Urinary bladder (tissue), 3 donors: ENCODE measurements at regions not wholly inside any gene's neighbourhood (a gene's known extent, or its start where the extent isn't known, plus 50 kb on each side); places are given as distances from the start of the nearest gene placed in this dataset.
A peak's percentile ranks its signal among the peaks of the same experiment; 100 is the strongest.

Source experiments
- DNase-seq: peaks from one replicate; pipeline ENCODE4 v3.0.0-alpha.2; 2015; ENCODE audit errors: extremely low spot score
- H3K27ac ChIP-seq: one replicate; pipeline ENCODE4 v1.5.1; 2013; ENCODE audit warnings: low read depth, mild to moderate bottlenecking, moderate library complexity
- H3K36me3 ChIP-seq: one replicate; pipeline ENCODE4 v1.6.1; 2013; ENCODE audit warnings: mild to moderate bottlenecking, moderate library complexity; ENCODE audit not compliant: insufficient read depth
- H3K4me1 ChIP-seq: one replicate; pipeline ENCODE4 v1.6.1; 2013; ENCODE audit warnings: mild to moderate bottlenecking, moderate library complexity; ENCODE audit not compliant: insufficient read depth
- H3K4me3 ChIP-seq: one replicate; pipeline ENCODE4 v1.5.1; 2013; ENCODE audit warnings: low read depth, low read length
- WGBS: extraction: QIAGEN DNeasy Blood & Tissue Kit; methylation state at CpG from one replicate; pipeline ENCODE4 v1.1.7; 2013; 5-methylcytosine and 5-hydroxymethylcytosine counted together
- donor health status: healthy with polysubstance abuse.
- donor health status: healthy.

DNA sequence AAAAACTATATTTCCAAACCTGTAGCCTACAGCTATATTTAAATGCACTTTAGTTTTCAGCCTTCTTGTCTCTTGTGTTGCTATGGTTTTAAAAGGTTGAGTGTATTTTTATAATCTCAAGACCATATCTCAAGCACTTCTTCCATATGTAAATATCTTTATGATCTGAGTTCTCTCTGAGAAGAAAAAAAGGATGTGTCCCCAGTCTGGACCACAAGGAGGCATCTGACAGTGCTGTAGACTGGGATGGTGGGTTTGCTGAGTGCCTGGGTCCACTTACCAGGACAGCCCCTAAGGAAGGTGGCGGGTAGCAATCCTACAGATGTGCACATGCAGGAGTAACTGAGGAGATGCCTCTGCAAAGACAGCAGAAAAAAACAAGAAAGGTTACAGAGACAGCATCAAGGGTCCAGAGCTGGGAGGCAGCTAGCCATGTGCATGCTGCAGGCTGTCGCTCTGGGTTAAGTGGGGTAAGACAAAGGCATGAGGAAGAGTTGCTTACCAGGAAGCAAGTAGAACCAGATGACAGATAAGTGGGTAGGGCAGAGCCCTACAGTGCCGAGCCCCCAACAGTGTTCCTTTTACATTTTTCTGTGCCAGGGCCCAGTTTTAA, 70.6 kb upstream of the SNRK start:
- Histone ChIP-seq H3K4me1 (no peaks in the 10 kb centered on the region), H3K27ac (no peak overlapping the region), H3K36me3 (no peaks in the 10 kb centered on the region), H3K4me3 (no peak overlapping the region)
- no peak for DNase-seq
- WGBS = 82% methylated on average over 3 of the region's 3 CpGs

GRCh38 chr3:43215138-43215537, 71.2 kb upstream of the SNRK start:
- 92% methylated on average over 3 of the region's 3 CpGs for WGBS
- H3K4me1 ChIP-seq = no peaks in the 10 kb centered on the region
- no peak overlapping the region for H3K4me3 ChIP-seq
- no peaks in the 10 kb centered on the region for H3K36me3 ChIP-seq
- no peak overlapping the region for H3K27ac ChIP-seq
- DNase-seq = no peak

GRCh38 chr3:43214616-43215015, 71.7 kb upstream of the SNRK start:
- Histone ChIP-seq H3K27ac (no peak overlapping the region), H3K4me1 (no peaks in the 10 kb centered on the region), H3K36me3 (no peaks in the 10 kb centered on the region), H3K4me3 (no peak overlapping the region)
- WGBS = 61% methylated on average over 4 of the region's 4 CpGs
- no peak for DNase-seq

GRCh38 chr3:43213631-43214030, 72.7 kb upstream of the SNRK start:
- 94% methylated on average over 1 of the region's 1 CpG for WGBS

GRCh38 chr3:43212914-43213611, 73.3 kb upstream of the SNRK start:
- Histone ChIP-seq H3K4me3 (no peak overlapping the region), H3K36me3 (no peaks in the 10 kb centered on the region), H3K4me1 (no peaks in the 10 kb centered on the region), H3K27ac (no peak overlapping the region)
- 88% methylated on average over 8 of the region's 8 CpGs for WGBS
- no peak for DNase-seq

More at GRCh38 chr3:43213631-43214030, 72.7 kb upstream of the SNRK start:
- H3K4me1 ChIP-seq = no peaks in the 10 kb centered on the region
- H3K27ac ChIP-seq = no peak overlapping the region
- H3K36me3 ChIP-seq = no peaks in the 10 kb centered on the region
- DNase-seq = no peak
- no peak overlapping the region for H3K4me3 ChIP-seq

GRCh38 chr3:43211681-43212080, 74.7 kb upstream of the SNRK start:
- Histone ChIP-seq H3K36me3 (no peaks in the 10 kb centered on the region), H3K4me1 (no peaks in the 10 kb centered on the region), H3K27ac (no peak overlapping the region), H3K4me3 (no peak overlapping the region)
- 93% methylated on average over 5 of the region's 5 CpGs for WGBS
- DNase-seq = no peak

GRCh38 chr3:43210049-43211027, 76.0 kb upstream of the SNRK start:
- H3K36me3 ChIP-seq = no peaks in the 10 kb centered on the region
- H3K27ac ChIP-seq = no peak overlapping the region
- 83% methylated on average over 8 of the region's 8 CpGs for WGBS
- H3K4me3 ChIP-seq = no peak overlapping the region
- no peak for DNase-seq
- no peaks in the 10 kb centered on the region for H3K4me1 ChIP-seq

- Histone ChIP-seq H3K27ac (no peak overlapping the region), H3K4me1 (no peaks in the 10 kb centered on the region), H3K36me3 (no peaks in the 10 kb centered on the region), H3K4me3 (no peak overlapping the region)
- no peak for DNase-seq
- WGBS = 70% methylated on average over 3 of the region's 3 CpGs
These were observed 78.7 kb upstream of the SNRK start for GRCh38 chr3:43207628-43208085.

- H3K27ac ChIP-seq = no peak overlapping the region
- DNase-seq = no peak
- 88% methylated on average over 10 of the region's 10 CpGs for WGBS
- H3K4me1 ChIP-seq = no peaks in the 10 kb centered on the region
- no peaks in the 10 kb centered on the region for H3K36me3 ChIP-seq
- no peak overlapping the region for H3K4me3 ChIP-seq
These were observed 79.7 kb upstream of the SNRK start for GRCh38 chr3:43206632-43207031.

GRCh38 chr3:43206105-43206504, 80.2 kb upstream of the SNRK start:
- no peak overlapping the region for H3K4me3 ChIP-seq
- no peaks in the 10 kb centered on the region for H3K4me1 ChIP-seq
- no peak overlapping the region for H3K27ac ChIP-seq
- 70% methylated on average over 7 of the region's 7 CpGs for WGBS
- H3K36me3 ChIP-seq = no peaks in the 10 kb centered on the region
- DNase-seq = no peak

GRCh38 chr3:43203022-43203421, 83.3 kb upstream of the SNRK start:
- peak; percentile 32 for DNase-seq
- WGBS = 54% methylated on average over 3 of the region's 3 CpGs
- H3K36me3 ChIP-seq = no peaks in the 10 kb centered on the region
- H3K27ac ChIP-seq = no peak overlapping the region
- no peaks in the 10 kb centered on the region for H3K4me1 ChIP-seq
- no peak overlapping the region for H3K4me3 ChIP-seq

- Histone ChIP-seq H3K27ac (no peak overlapping the region), H3K36me3 (no peaks in the 10 kb centered on the region), H3K4me3 (no peak overlapping the region), H3K4me1 (no peaks in the 10 kb centered on the region)
- DNase-seq = no peak
- whole genome bisulfite sequencing = 100% methylated on average over 1 of the region's 1 CpG
These were observed 84.8 kb upstream of the SNRK start for GRCh38 chr3:43201581-43201980.

- no peak overlapping the region for H3K4me3 ChIP-seq
These were observed 86.6 kb upstream of the SNRK start for GRCh38 chr3:43199645-43200306.

More at GRCh38 chr3:43199645-43200306, 86.6 kb upstream of the SNRK start:
- no peaks in the 10 kb centered on the region for H3K36me3 ChIP-seq
- DNase-seq = no peak
- no peak overlapping the region for H3K27ac ChIP-seq
- 84% methylated on average over 3 of the region's 3 CpGs for WGBS
- no peaks in the 10 kb centered on the region for H3K4me1 ChIP-seq
